ENCODE measurements at regions not wholly inside any gene's neighbourhood (a gene's known extent, or its start where the extent isn't known, plus 50 kb on each side); places are given as distances from the start of the nearest gene placed in this dataset.

DNA sequence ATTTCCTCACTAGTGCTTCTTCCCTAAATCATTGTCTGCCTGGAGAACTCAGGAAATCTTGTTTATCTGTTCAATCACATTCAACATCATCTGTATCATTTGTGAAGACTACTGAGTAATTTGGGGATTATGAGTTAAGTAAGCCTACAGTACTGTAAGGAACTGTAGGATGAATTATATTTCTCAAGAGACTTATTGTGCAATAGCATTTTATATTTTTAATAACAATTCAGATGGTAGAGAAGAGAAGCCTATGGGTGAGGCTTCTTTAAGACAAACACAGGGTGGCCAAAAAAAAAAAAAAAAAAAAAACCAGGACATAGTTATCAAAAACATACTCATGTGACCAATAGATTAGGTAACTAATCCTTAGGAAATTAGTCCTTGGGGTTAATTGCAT lies 282.7 kb downstream of the FAM181B start:
- H3K14ac ChIP-seq (ENCODE audit: insufficient read length), result no peak overlapping the region
- no peaks in the 10 kb centered on the region for H3K23me2 ChIP-seq (ENCODE audit: low read depth, low read length)
- no peak overlapping the region for H4K5ac ChIP-seq (ENCODE audit: insufficient read length, low read depth, low read length)
- H3K23ac ChIP-seq (ENCODE audit: insufficient read length), result no peak overlapping the region
- H2AFZ ChIP-seq (ENCODE audit: low read length), result no peak overlapping the region
- no peak overlapping the region for H3K4ac ChIP-seq (replicated peaks; ENCODE audit: insufficient read length, low read depth, low read length)
- no peak overlapping the region for H2BK15ac ChIP-seq (ENCODE audit: low read length)
- no peaks in the 10 kb centered on the region for H3K79me1 ChIP-seq (ENCODE audit: low read depth, low read length)
- no peaks in the 10 kb centered on the region for H3K27me3 ChIP-seq (replicated peaks in 1 of 4; ENCODE audit: control insufficient read depth in 3 of 4, extremely low read depth in 1 of 4, insufficient read depth in 3 of 4, low read length in 3 of 4)
- no peak overlapping the region for H3K56ac ChIP-seq (replicated peaks; ENCODE audit: insufficient read length, low read depth, low read length)
- H4K91ac ChIP-seq (replicated peaks; ENCODE audit: insufficient read length, low read length), result no peak overlapping the region
- no peak overlapping the region for H3K4me3 ChIP-seq (ENCODE audit: extremely low read depth in 1 of 4, insufficient read depth in 2 of 4, low read depth in 3 of 4, low read length in 4 of 4)
- H2BK120ac ChIP-seq (replicated peaks; ENCODE audit: low read depth, low read length), result no peak overlapping the region
- H2BK5ac ChIP-seq (ENCODE audit: low read depth, low read length), result no peak overlapping the region
- H3K79me2 ChIP-seq (ENCODE audit: control insufficient read depth in 1 of 2, insufficient read depth in 2 of 2, low read length in 2 of 2), result no peaks in the 10 kb centered on the region
- H3K36me3 ChIP-seq (ENCODE audit: control insufficient read depth in 2 of 4, insufficient read depth in 4 of 4, low read length in 3 of 4), result no peaks in the 10 kb centered on the region
- H2AK5ac ChIP-seq (ENCODE audit: low read depth, low read length), result no peak overlapping the region
- H4K8ac ChIP-seq (ENCODE audit: extremely low read depth, insufficient read depth, low read length), result no peak overlapping the region
- ChIA-PET POLR2A (ENCODE audit: partially characterized antibody) (no interaction called here), CTCF (ENCODE audit: partially characterized antibody) (interaction anchor here (1.7 kb wide), 1 partner anchor 245 kb away, joined by 4 read pairs; no protein-coding TSS in a partner anchor)
- no peak overlapping the region for H2BK20ac ChIP-seq (ENCODE audit: low read length)
- no peak overlapping the region for H3K9ac ChIP-seq (replicated peaks in 1 of 4; ENCODE audit: extremely low read depth in 1 of 4, low read depth in 3 of 4, low read length in 3 of 4)
- no peaks in the 10 kb centered on the region for H3K4me1 ChIP-seq (replicated peaks in 1 of 4; ENCODE audit: control insufficient read depth in 3 of 4, insufficient read depth in 4 of 4, low read length in 3 of 4)
- no peak overlapping the region for H2BK12ac ChIP-seq (ENCODE audit: low read depth, low read length)
- H3K18ac ChIP-seq (ENCODE audit: extremely low read depth, low read length), result no peak overlapping the region
- no peak overlapping the region for H3K4me2 ChIP-seq (ENCODE audit: insufficient read depth in 1 of 2, low read depth in 2 of 2, low read length in 2 of 2)
- FAIRE-seq (no peak), DNase-seq (ENCODE audit: low read depth in 1 of 2, low spot score in 2 of 2) (no peak)
- no peak overlapping the region for H3K27ac ChIP-seq (ENCODE audit: low read depth, low read length)
- H4K20me1 ChIP-seq (replicated peaks in 1 of 2; ENCODE audit: control insufficient read depth in 1 of 2, insufficient read depth in 2 of 2, low read length in 2 of 2), result no peaks in the 10 kb centered on the region
- no peaks in the 10 kb centered on the region for H3K9me3 ChIP-seq (ENCODE audit: insufficient read depth in 2 of 2, low read depth in 1 of 2, low read length in 1 of 2)
- TF ChIP-seq BCL11A (IDR thresholded peaks at IDR 0.05; ENCODE audit: low read depth in 2 of 2, low read length in 2 of 2) (no peak), CBX8 (IDR thresholded peaks at IDR 0.05; ENCODE audit: borderline replicate concordance, low read depth, low read length) (no peak), SIN3A (conservative IDR thresholded peaks at IDR 0.05 in 1 of 2, IDR thresholded peaks at IDR 0.05 in 1 of 2; ENCODE audit: low read depth in 1 of 2, low read length in 2 of 2) (no peak), TAF1 (IDR thresholded peaks at IDR 0.05; ENCODE audit: low read depth, low read length) (no peak), EZH2 (IDR thresholded peaks at IDR 0.05; ENCODE audit: low read depth, low read length, severe bottlenecking) (no peak), JUND (IDR thresholded peaks at IDR 0.05; ENCODE audit: low read length) (no peak), HDAC6 (IDR thresholded peaks at IDR 0.05; ENCODE audit: low read depth, low read length) (no peak), ASH2L (IDR thresholded peaks at IDR 0.05; ENCODE audit: low read length) (no peak), POLR2A (IDR thresholded peaks at IDR 0.05; ENCODE audit: control extremely low read depth in 1 of 2, low read depth in 2 of 2, low read length in 2 of 2) (no peak), PHF8 (conservative IDR thresholded peaks at IDR 0.05; ENCODE audit: low read depth, low read length) (no peak), KDM1A (IDR thresholded peaks at IDR 0.05; ENCODE audit: borderline replicate concordance, low read length) (no peak), SP4 (IDR thresholded peaks at IDR 0.05; ENCODE audit: low read length) (no peak), EGR1 (IDR thresholded peaks at IDR 0.05; ENCODE audit: borderline replicate concordance, low read depth, low read length) (no peak)
- TF ChIP-seq, protein P1, sequence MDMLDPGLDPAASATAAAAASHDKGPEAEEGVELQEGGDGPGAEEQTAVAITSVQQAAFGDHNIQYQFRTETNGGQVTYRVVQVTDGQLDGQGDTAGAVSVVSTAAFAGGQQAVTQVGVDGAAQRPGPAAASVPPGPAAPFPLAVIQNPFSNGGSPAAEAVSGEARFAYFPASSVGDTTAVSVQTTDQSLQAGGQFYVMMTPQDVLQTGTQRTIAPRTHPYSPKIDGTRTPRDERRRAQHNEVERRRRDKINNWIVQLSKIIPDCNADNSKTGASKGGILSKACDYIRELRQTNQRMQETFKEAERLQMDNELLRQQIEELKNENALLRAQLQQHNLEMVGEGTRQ (IDR thresholded peaks at IDR 0.05; ENCODE audit: low read length), result no peak

Measured in H1 (cell line).